ENCODE measurements at regions not wholly inside any gene's neighbourhood (a gene's known extent, or its start where the extent isn't known, plus 50 kb on each side); places are given as distances from the start of the nearest gene placed in this dataset.

DNA sequence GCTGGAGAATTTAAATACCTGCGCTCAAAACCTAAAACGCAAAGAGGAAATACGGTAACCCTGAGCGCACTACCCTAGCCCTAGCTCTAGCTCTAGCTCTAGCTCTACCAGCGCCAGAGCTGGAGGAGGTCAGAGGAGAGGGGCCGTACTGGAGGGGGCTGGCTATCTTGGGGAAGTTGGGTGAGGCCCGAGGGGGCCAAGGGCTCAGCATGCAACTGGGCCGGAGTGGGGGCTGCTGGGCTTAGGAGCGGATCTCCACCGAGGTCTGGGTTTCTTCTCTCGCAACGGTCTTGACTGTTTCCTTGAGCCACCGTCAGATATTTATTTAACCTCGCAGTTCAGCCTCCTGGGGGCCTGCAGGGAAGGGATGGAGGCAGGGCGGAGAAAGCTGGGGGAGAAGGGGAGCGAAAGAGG is 91.0 kb downstream of the NCR2 start:
- Histone ChIP-seq H3K79me2 (ENCODE audit: control insufficient read depth, low read length) (no peaks in the 10 kb centered on the region), H3F3A (ENCODE audit: control insufficient read depth, insufficient read depth) (peaks cover 2% of the 10 kb centered on the region; the same call in 1 of the 2 replicates), H3K27ac (ENCODE audit: low read depth, low read length) (no peak overlapping the region), H3K36me3 (ENCODE audit: control insufficient read depth, low read length) (no peaks in the 10 kb centered on the region), H3K4me3 (ENCODE audit: low read length) (peak overlapping the region; percentile 63; the same call in 1 of the 2 replicates), H3K27me3 (ENCODE audit: control insufficient read depth, low read length) (peaks cover 70% of the 10 kb centered on the region), H3K4me1 (ENCODE audit: control insufficient read depth, low read length) (peaks cover 30% of the 10 kb centered on the region), H3K4me2 (ENCODE audit: low read length) (peak overlapping the region; percentile 66), H3K9me2 (replicated peaks; ENCODE audit: control insufficient read depth, low read length) (no peaks in the 10 kb centered on the region), H3K9me3 (ENCODE audit: control insufficient read depth, insufficient read depth, low read length) (no peaks in the 10 kb centered on the region), H4K20me1 (ENCODE audit: control insufficient read depth, insufficient read depth, low read depth, low read length) (no peaks in the 10 kb centered on the region)
- TF ChIP-seq, protein P1, sequence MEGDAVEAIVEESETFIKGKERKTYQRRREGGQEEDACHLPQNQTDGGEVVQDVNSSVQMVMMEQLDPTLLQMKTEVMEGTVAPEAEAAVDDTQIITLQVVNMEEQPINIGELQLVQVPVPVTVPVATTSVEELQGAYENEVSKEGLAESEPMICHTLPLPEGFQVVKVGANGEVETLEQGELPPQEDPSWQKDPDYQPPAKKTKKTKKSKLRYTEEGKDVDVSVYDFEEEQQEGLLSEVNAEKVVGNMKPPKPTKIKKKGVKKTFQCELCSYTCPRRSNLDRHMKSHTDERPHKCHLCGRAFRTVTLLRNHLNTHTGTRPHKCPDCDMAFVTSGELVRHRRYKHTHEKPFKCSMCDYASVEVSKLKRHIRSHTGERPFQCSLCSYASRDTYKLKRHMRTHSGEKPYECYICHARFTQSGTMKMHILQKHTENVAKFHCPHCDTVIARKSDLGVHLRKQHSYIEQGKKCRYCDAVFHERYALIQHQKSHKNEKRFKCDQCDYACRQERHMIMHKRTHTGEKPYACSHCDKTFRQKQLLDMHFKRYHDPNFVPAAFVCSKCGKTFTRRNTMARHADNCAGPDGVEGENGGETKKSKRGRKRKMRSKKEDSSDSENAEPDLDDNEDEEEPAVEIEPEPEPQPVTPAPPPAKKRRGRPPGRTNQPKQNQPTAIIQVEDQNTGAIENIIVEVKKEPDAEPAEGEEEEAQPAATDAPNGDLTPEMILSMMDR (IDR thresholded peaks at IDR 0.05; ENCODE audit: low read depth, low read length, poor library complexity, severe bottlenecking), result no peak
- no peak for TF ChIP-seq EZH2phosphoT487 (IDR thresholded peaks at IDR 0.05; ENCODE audit: borderline replicate concordance, low read length)

DNA sequence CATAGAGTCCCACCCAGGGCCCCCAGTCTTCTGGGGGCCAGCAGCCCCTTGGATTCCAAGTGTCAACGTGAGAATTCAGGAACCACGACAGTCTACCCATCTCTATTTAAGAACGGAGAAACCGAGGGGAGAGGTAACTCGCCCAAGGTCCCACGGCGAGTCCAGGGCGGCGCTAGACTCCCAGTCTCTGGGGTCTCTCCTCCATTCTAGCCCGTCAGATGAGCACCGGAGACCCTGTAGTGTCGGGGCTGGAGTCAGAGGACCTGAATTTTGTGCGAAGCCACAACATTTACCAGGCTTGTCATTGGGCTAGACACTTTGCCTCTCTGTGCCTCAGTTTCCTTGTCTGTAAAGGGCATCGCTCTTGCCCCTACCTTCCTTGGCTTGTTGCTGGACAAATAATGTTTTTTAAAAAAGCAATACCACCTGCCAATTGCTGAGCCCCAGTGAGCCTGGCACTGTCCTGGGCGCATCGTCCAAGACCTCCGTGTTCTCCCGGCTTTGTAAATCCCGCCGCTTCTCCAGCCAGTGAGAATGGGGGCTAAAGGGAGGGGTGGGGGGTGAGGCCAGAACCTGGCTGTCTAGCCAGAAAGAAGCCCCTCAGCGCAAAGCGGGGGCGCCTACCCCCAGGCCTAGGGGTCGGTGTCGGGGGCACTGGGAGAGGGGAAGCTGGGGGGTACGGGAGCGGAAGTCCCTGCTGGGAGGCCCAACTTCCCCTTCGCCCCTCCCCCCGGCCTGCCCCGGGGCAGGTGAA is 91.7 kb downstream of the NCR2 start:
- TF ChIP-seq EZH2phosphoT487 (IDR thresholded peaks at IDR 0.05; ENCODE audit: borderline replicate concordance, low read length), result 0 out of 2 replicates have a peak, but pooled peaks have one; percentile 63
- TF ChIP-seq, protein P1 (IDR thresholded peaks at IDR 0.05; ENCODE audit: low read depth, low read length, poor library complexity, severe bottlenecking), result no peak
- H3K9me2 ChIP-seq (replicated peaks; ENCODE audit: control insufficient read depth, low read length), result no peaks in the 10 kb centered on the region
- H3K4me2 ChIP-seq (ENCODE audit: low read length), result peak overlapping the region; percentile 66
- H3K36me3 ChIP-seq (ENCODE audit: control insufficient read depth, low read length), result no peaks in the 10 kb centered on the region
- no peaks in the 10 kb centered on the region for H3K79me2 ChIP-seq (ENCODE audit: control insufficient read depth, low read length)
- H3F3A ChIP-seq (ENCODE audit: control insufficient read depth, insufficient read depth), result peaks cover 2% of the 10 kb centered on the region; the same call in 1 of the 2 replicates
- peaks cover 65% of the 10 kb centered on the region for H3K27me3 ChIP-seq (ENCODE audit: control insufficient read depth, low read length)
- no peaks in the 10 kb centered on the region for H4K20me1 ChIP-seq (ENCODE audit: control insufficient read depth, insufficient read depth, low read depth, low read length)
- H3K4me3 ChIP-seq (ENCODE audit: low read length), result peak overlapping the region; percentile 63
- no peaks in the 10 kb centered on the region for H3K9me3 ChIP-seq (ENCODE audit: control insufficient read depth, insufficient read depth, low read length)
- peaks cover 30% of the 10 kb centered on the region for H3K4me1 ChIP-seq (ENCODE audit: control insufficient read depth, low read length)
- no peak overlapping the region for H3K27ac ChIP-seq (ENCODE audit: low read depth, low read length)

DNA sequence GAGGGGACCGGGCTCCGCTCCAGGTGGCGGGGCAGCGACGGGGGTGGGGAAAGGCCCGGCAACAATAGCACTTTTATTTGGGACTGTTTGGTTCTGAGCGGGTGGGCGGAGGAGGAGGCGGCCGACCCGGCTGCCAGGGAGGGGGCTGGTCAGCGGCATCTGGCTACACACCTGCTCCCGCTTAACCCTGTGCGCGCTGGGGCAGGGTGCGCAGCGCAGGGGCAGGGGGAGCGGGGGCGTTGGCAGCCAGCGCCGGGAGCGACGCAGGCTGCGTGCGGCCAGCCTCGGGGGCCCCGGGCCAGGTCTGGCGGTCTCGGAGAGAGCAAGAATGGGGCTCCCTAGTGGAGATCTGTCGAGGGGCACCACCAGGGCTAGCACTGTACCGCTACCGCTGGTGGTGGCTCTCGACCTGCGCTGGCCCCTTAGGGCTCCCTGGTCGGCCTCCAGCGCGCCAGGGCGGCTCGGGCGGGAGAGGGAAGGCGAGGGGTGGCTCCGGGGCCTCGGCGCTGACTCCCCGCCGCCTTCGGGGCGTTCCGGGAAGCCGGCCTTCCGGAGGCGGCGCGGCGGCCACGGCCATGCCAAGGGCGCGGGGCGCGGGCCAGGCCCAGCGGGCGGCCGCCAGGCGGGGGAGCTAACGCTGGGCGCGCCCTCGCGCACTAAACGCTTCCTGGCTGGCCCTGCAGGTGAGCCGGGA is 92.4 kb downstream of the NCR2 start:
- Histone ChIP-seq H3K4me3 (ENCODE audit: low read length) (peak overlapping the region; percentile 63), H3K27me3 (ENCODE audit: control insufficient read depth, low read length) (peaks cover 65% of the 10 kb centered on the region), H4K20me1 (ENCODE audit: control insufficient read depth, insufficient read depth, low read depth, low read length) (no peaks in the 10 kb centered on the region), H3K4me2 (ENCODE audit: low read length) (peak overlapping the region; percentile 66), H3F3A (ENCODE audit: control insufficient read depth, insufficient read depth) (peaks cover 2% of the 10 kb centered on the region; the same call in 1 of the 2 replicates), H3K36me3 (ENCODE audit: control insufficient read depth, low read length) (no peaks in the 10 kb centered on the region), H3K9me3 (ENCODE audit: control insufficient read depth, insufficient read depth, low read length) (no peaks in the 10 kb centered on the region), H3K4me1 (ENCODE audit: control insufficient read depth, low read length) (peaks cover 30% of the 10 kb centered on the region), H3K27ac (ENCODE audit: low read depth, low read length) (no peak overlapping the region), H3K9me2 (replicated peaks; ENCODE audit: control insufficient read depth, low read length) (no peaks in the 10 kb centered on the region), H3K79me2 (ENCODE audit: control insufficient read depth, low read length) (no peaks in the 10 kb centered on the region)
- TF ChIP-seq EZH2phosphoT487 (IDR thresholded peaks at IDR 0.05; ENCODE audit: borderline replicate concordance, low read length), result 0 out of 2 replicates have a peak, but pooled peaks have one; percentile 9
- TF ChIP-seq, protein P1 (IDR thresholded peaks at IDR 0.05; ENCODE audit: low read depth, low read length, poor library complexity, severe bottlenecking), result no peak

All from DOHH2 (cell line).